Right hindlimb (tissue), 1 donor: ENCODE measurements at regions not wholly inside any gene's neighbourhood (a gene's known extent, or its start where the extent isn't known, plus 50 kb on each side); places are given as distances from the start of the nearest gene placed in this dataset.

Source experiments
- DNase-seq: peaks from one replicate; pipeline ENCODE4 v3.0.0-alpha.2; 2018

- no peak for DNase-seq
Measured at GRCh38 chr3:168272343-168272985, 176.7 kb upstream of the GOLIM4 start.

DNA sequence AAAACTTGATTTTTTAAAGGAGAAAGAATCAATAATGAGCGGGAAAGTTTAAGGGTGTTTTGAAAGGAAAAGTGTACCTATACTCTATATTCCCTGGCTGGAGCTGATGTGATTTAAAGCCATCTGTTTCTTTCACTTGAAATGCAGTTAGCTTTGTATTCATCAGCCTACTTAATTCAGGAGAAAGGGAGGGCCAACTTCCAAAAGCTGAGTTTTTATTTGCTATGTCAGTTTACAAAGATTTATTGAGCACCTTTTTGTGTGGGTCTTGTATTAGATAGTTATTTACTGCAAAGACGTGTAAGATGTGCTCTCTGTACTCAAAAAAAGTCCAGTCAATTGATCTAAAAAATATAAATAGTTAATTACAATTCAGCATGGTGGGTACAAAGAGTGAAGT is 176.2 kb upstream of the GOLIM4 start:
- no peak for DNase-seq

- DNase-seq: no peak
Measured at GRCh38 chr3:168269001-168269400, 173.3 kb upstream of the GOLIM4 start.

- DNase-seq: no peak
Measured at GRCh38 chr3:168267179-168267578, 171.5 kb upstream of the GOLIM4 start.

- no peak for DNase-seq
Measured at GRCh38 chr3:168266335-168266734, 170.6 kb upstream of the GOLIM4 start.

GRCh38 chr3:168262887-168263286 is 167.2 kb upstream of the GOLIM4 start:
- no peak for DNase-seq

GRCh38 chr3:168260859-168261258 is 165.1 kb upstream of the GOLIM4 start:
- no peak for DNase-seq

DNA sequence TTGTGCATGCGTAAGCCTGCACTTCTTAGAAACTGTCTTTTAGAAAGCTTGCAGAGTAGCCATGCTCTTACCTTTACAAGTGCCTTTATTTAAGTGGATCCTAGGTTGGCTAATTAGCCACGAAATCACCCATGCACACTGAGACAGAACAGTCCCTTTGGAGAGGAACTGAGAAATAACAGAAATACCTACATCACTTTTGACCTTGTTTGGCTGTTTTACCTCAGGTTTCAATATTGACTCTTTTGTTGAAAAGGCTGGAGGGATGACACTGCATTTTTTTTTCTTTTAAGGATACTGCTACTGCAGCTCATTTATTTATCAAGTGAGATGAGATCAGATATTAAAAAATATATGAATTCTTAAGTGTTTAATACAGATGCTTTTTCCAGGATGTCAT is 155.6 kb upstream of the GOLIM4 start:
- DNase-seq: no peak

- DNase-seq: no peak
Measured at GRCh38 chr3:168250415-168250861, 154.7 kb upstream of the GOLIM4 start.

DNA sequence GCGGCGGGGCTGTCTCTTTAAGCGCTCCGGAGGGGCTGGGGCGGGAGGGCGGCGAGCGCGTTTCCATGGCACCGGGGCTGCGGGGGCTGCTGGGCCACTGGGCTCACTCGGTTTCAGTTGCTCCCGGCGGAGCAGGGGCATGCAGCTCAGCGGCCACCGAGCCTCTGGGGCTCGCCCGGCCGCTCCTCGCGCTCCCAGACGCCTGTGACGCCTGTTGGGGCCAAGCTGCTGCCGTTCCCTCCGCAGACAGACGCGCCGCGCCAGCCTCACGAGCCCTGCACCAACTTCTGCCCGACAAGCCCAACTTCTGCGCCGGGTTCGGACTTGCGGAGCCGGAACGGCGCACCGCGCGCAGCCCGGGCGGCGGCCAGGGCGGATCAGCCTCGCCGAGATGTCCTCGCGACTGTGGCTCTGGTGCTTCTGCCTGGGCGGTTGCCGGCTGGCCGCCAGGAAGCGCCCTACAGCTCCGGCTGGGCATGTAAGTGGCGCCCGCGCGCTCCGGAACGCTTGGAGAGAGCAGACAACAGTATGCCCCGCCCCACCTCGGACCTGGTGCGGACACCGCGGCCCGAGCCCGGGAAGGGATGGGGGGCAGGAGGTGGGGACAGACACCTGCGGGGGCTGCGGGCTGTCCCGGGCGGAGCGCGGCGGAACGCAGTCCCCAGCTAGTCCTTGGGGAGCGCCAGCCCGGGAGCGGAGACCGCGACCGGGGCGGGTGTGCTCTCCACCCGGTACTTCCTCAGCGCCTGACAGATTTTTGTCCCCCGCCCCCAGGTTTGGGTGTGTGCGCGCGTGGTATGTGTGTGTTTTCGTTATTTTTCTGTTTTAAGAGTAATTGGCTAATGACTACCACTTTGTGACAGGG is 154.1 kb upstream of the GOLIM4 start:
- peak; percentile 82 for DNase-seq

DNA sequence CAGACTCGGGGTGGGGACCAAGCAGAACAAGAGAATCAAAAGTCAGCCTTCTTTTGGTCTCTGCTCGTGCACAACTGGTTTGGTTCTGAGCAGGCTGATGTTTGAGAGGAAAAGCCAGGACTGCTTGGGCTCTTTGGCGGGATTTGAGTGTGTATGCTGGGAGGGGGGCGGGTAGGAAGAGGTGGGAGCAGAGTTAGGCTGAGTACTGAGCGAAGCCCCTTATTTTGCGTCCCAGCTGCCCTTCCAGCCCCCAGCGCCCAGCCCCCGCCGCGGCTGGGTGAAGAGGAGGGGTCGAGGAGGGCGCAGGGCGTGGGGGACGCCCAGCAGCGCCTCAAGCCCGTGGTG is 153.5 kb upstream of the GOLIM4 start:
- DNase-seq: no peak

DNA sequence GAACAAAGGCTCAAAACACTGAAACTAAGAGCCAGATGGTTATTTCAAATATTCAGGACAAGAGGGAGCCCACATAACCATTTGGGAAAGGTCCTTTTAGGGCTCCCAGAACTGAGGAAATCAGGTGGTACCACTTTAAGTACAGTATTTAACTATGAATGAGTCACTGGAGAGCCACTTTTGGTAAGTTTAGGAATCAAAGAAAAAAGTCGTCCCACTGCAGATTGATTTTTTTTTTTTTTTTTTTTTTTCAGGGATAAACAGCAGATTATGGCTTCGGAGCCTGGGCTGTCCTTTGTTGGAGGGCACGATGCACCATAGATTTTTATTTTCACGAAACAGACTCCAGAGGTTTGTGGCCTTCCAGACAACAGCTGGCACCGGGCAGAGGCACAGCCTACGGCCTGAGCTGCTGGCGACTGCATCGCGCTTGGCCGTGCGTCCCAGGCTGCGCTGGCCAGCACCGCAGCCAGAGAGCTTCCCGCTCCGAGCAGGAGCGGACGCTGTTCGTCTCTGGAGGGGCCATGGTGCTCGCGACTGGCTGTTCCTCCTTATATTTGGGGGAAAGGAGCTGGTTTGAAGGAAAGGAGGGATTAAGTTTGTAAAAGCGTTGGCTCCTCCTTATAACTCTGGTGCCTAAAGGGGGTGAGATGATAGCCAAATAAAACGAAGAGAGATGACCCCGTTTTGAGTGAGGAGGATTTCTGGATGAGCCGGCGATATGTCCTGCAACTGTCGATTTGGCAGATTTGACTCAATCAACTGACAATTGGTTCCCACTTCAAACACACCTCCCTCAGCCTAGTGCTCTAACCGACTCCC is 152.9 kb upstream of the GOLIM4 start:
- peak; percentile 60 for DNase-seq

- DNase-seq: no peak
Measured at GRCh38 chr3:168241156-168241555, 145.4 kb upstream of the GOLIM4 start.

DNA sequence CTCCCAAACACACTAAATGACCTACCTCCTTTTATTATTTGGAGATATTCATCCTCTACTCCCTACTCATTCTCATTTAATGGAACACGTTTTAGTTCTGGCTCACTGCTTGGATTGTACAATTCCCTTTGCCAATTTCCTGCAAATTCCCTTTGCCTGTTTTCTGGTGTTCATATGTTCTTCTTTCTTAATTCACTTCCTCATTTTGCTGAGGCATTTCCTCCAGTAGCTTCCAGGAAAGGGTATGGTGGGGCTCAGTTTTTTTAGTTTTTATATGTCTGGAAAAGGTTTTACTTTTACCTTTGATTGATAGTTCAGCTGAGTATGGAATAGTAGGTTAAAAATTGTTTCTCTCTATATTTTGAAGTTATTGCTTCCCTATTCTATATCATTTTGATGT is 143.6 kb upstream of the GOLIM4 start:
- DNase-seq: no peak

GRCh38 chr3:168233001-168233400 is 137.3 kb upstream of the GOLIM4 start:
- no peak for DNase-seq

DNA sequence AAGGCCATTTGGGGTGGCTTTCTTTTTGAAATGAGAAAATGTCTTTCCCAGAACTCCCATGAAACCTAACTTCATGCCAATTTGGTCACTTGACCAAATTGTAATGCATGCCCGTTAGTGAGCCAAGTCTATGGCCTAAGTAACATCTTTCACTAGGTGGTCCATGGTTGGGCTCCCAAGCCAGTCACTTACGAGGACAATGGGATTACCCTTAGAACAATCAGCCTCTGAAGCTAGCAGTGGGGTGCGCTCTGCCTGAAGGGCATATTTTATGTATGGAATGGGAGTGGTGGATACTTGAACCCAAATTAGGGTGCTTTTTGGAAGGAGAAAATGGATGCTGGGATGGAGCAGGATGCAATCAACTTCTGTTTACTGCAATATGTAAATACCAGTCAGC is 127.4 kb upstream of the GOLIM4 start:
- no peak for DNase-seq

DNA sequence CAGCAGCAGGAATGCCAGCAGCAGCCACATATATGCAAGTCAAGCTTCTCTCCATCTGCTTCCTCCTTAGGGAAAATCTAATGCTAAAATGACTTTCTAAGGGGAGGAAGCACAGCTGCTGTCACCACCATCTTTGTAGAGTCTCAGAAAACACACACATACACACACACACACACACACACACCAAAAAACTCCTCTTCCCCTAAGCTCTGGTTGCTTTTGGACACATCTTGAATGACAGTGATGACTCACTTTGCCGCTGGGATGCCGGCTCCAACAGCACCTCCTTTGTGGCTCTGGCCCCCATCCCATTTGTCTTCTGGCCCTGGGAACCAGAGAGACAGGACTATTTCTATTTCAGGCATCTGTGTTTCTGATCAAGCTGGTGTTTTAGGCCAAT is 124.8 kb upstream of the GOLIM4 start:
- DNase-seq: no peak

DNA sequence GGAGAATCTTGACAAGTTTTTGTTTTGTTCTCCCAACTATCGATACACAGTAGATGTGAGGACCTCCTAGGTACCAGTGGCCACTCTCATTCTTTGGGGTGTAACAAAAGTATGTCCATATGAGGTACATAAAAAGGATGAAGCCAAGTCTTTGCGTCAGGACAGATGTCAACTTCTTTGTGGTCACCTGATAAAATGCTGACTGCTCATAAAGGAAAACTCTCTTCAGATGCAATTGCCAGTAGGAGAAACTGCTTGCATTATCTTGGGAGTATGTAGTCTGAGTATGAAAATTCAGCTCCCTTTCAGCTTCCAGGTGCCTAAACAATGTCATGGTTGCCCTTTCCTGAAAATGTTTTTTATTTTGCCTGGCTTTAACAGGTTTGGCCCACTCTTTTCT is 123.8 kb upstream of the GOLIM4 start:
- no peak for DNase-seq

- DNase-seq: no peak
Measured at GRCh38 chr3:168218600-168218999, 122.9 kb upstream of the GOLIM4 start.

GRCh38 chr3:168216851-168217250 is 121.1 kb upstream of the GOLIM4 start:
- DNase-seq: no peak

GRCh38 chr3:168213920-168214319 is 118.2 kb upstream of the GOLIM4 start:
- DNase-seq: no peak

GRCh38 chr3:168212664-168213285 is 117.1 kb upstream of the GOLIM4 start:
- no peak for DNase-seq

- no peak for DNase-seq
Measured at GRCh38 chr3:168205451-168205850, 109.7 kb upstream of the GOLIM4 start.
